ENCODE measurements at regions not wholly inside any gene's neighbourhood (a gene's known extent, or its start where the extent isn't known, plus 50 kb on each side); places are given as distances from the start of the nearest gene placed in this dataset.

GRCh38 chr18:41456831-41457230, 498.2 kb upstream of the PIK3C3 start (continued):
- TF ChIP-seq RELA (IDR thresholded peaks at IDR 0.05; ENCODE audit: borderline replicate concordance, partially characterized antibody), result no peak
- no peak for TF ChIP-seq NR2C1 (IDR thresholded peaks at IDR 0.05)
- TF ChIP-seq SREBF1 (IDR thresholded peaks at IDR 0.05; ENCODE audit: low read length), result no peak
- no peak for TF ChIP-seq SMAD1 (IDR thresholded peaks at IDR 0.05; ENCODE audit: low read depth, partially characterized antibody)
- no peak for TF ChIP-seq POLR2AphosphoS2 (IDR thresholded peaks at IDR 0.05; ENCODE audit: low read depth, low read length)
- no peak for TF ChIP-seq REST (IDR thresholded peaks at IDR 0.05; ENCODE audit: low read depth, low read length)

GRCh38 chr18:41449612-41450011, 505.4 kb upstream of the PIK3C3 start:
- H3K79me2 ChIP-seq (ENCODE audit: control insufficient read depth, insufficient read depth, low read length), result no peaks in the 10 kb centered on the region
- no peak overlapping the region for H2AFZ ChIP-seq (ENCODE audit: control insufficient read depth, low read depth, low read length)
- no peaks in the 10 kb centered on the region for H4K20me1 ChIP-seq (ENCODE audit: control insufficient read depth, insufficient read depth)
- H3K27ac ChIP-seq (ENCODE audit: control insufficient read depth, insufficient read depth), result no peak overlapping the region
- ChIA-PET SMC1A (ENCODE audit: uncharacterized antibody, unreplicated experiment) (interaction anchor here (0.6 kb wide), 1 partner anchor 138 kb away, joined by 3 read pairs; no protein-coding TSS in a partner anchor), CTCF (no interaction called here), RAD21 (ENCODE audit: unreplicated experiment) (no interaction called here), POLR2A (no interaction called here)
- TF ChIP-seq SIX5 (IDR thresholded peaks at IDR 0.05; ENCODE audit: low read depth, low read length, severe bottlenecking) (no peak), NFXL1 (IDR thresholded peaks at IDR 0.05; ENCODE audit: borderline replicate concordance) (no peak), PAX5 (IDR thresholded peaks at IDR 0.05; ENCODE audit: borderline replicate concordance, low read depth, low read length) (no peak), GABPA (IDR thresholded peaks at IDR 0.05; ENCODE audit: low read depth) (no peak)
- no peaks in the 10 kb centered on the region for H3K27me3 ChIP-seq (replicated peaks in 1 of 2; ENCODE audit: control insufficient read depth in 2 of 2, insufficient read depth in 2 of 2, low read length in 1 of 2)
- in situ Hi-C loops (cut with MboI) (no loop called here), intact Hi-C loops (cut with micrococcal nuclease; ENCODE audit: unreplicated experiment) (no loop called here)
- H3K9ac ChIP-seq (ENCODE audit: control insufficient read depth, insufficient read depth, low read length), result no peak overlapping the region
- no peak overlapping the region for H3K4me2 ChIP-seq (ENCODE audit: control insufficient read depth, insufficient read depth)
- no peak overlapping the region for H3K4me3 ChIP-seq
- H3K4me1 ChIP-seq (ENCODE audit: control insufficient read depth, insufficient read depth, low read length), result no peaks in the 10 kb centered on the region
- BruUV-seq (replicated peaks), result no TSS peak
- no peaks in the 10 kb centered on the region for H3K36me3 ChIP-seq (ENCODE audit: control insufficient read depth in 2 of 2, insufficient read depth in 2 of 2, low read length in 1 of 2)
- DNase-seq (ENCODE audit: low read depth, low spot score), result no peak
- no peak for ATAC-seq
- FAIRE-seq, result no peak
- H3K9me3 ChIP-seq (replicated peaks; ENCODE audit: control insufficient read depth, insufficient read depth, low read length), result no peaks in the 10 kb centered on the region

All from GM12878 (cell line).